VCaP (cell line): ENCODE measurements at regions not wholly inside any gene's neighbourhood (a gene's known extent, or its start where the extent isn't known, plus 50 kb on each side); places are given as distances from the start of the nearest gene placed in this dataset.
"Not testable (repeated sequence)": the region's sequence is repeated elsewhere in the genome, so short reads cannot be mapped to it uniquely, and the experiment has no call there.

Source experiments
- H3K27ac ChIP-seq: fragments of 450-650 bp; 2 replicates; pipeline ENCODE4 v1.5.1; 2017
- TF ChIP-seq, protein P1 (sequence below): fragments of 450-650 bp; conservative IDR thresholded peaks from 2 replicates; pipeline ENCODE4 v1.5.1; 2017; ENCODE audit warnings: mild to moderate bottlenecking, moderate library complexity

DNA sequence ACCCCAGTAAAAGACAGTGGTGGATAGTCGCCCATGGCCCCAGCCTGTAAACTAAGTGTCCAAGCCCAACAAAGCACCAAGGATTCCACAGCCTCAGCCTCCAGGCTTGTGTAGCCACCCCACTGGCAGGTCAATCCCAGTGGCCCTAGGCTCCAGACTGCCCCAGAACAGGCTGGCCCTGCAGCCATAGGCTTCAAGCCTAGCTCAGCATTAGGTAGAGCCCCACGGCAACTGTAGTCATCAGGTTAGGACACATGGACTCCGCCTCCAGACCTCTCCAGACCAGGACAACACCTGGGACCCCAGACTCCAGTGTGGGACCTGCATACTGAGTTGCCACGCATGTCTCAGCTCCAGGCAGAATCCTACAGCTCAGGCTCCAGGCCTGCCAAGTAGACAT lies 1590.6 kb upstream of the DDX18 start:
- H3K27ac ChIP-seq: no peak overlapping the region
- TF ChIP-seq, protein P1, sequence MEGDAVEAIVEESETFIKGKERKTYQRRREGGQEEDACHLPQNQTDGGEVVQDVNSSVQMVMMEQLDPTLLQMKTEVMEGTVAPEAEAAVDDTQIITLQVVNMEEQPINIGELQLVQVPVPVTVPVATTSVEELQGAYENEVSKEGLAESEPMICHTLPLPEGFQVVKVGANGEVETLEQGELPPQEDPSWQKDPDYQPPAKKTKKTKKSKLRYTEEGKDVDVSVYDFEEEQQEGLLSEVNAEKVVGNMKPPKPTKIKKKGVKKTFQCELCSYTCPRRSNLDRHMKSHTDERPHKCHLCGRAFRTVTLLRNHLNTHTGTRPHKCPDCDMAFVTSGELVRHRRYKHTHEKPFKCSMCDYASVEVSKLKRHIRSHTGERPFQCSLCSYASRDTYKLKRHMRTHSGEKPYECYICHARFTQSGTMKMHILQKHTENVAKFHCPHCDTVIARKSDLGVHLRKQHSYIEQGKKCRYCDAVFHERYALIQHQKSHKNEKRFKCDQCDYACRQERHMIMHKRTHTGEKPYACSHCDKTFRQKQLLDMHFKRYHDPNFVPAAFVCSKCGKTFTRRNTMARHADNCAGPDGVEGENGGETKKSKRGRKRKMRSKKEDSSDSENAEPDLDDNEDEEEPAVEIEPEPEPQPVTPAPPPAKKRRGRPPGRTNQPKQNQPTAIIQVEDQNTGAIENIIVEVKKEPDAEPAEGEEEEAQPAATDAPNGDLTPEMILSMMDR: no peak

DNA sequence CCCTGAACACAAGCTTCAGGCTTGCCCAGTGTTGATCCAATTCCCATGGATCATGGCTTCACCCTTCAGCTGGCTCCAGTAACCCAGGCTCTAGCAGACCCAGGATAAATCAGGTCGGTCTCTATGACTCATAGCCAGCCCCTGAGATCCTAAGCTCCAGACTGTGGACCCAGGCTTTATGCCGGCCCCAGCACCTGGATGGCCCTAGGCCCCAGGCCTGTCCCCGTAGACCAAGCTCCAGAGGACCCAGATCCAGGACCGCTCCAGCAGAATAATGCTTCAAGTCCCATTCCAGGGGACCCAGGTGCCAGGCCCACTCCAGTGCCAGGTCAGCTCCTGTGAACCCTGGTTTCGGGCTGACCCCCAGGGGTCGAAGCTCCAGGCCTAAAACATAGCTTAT lies 1589.9 kb upstream of the DDX18 start:
- TF ChIP-seq, protein P1: no peak
- H3K27ac ChIP-seq: no peak overlapping the region

DNA sequence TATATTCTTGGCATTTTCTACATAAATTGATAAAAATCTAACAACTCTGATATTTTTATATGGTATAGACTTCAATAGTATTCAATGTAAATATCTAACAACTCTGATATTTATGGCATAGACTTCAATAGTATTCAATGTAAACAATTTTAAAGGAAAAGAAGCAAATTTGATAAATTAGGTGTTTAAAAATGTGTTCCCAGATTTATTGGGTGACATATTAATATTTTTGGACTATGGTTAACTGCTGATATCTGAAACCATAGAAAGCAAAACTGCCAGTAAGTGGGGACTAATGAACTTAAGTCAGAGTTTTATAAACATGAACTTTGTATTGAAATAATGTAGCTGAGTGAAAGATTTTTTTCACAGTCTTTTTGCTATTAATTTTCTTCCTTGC lies 1576.0 kb upstream of the DDX18 start:
- no peak overlapping the region for H3K27ac ChIP-seq
- TF ChIP-seq, protein P1: no peak

DNA sequence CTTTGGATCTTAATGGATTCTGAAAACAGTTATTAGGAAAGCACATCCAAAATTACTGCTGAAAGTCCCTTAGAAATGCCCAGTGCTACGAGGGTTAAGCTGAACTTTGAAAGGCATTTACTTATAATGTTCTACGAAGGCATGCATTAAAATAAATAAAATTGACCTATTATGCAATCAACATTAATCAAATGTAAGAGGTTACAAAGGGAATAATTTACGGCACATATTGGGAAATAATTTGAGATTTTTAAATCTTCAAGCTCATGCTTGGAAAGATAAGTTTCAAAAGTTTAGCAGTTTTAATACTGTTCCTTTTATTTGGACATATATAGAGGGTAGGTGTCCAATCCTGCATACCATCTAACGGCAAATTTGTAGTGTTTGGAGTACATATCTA lies 1564.1 kb upstream of the DDX18 start:
- H3K27ac ChIP-seq: no peak overlapping the region
- TF ChIP-seq, protein P1: no peak

DNA sequence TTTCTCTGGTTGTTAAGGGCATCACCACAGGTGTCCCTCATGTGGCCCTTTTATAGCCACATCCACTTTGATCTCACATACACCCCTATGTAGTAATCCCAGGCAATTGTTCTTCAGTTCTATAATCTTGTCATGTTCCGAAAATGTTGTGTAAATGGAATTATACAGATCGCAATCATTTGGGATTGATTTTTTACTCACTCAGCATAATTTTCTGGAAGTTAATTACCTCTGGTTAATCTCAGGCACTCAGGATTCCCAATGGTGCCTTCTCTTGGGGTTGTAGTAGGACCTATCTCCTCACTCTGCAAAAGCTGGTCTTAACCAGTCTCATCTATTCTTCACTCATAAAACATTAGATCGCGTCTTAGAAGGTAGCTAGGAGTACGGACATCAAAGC lies 1549.6 kb upstream of the DDX18 start:
- H3K27ac ChIP-seq: no peak overlapping the region
- TF ChIP-seq, protein P1: no peak

DNA sequence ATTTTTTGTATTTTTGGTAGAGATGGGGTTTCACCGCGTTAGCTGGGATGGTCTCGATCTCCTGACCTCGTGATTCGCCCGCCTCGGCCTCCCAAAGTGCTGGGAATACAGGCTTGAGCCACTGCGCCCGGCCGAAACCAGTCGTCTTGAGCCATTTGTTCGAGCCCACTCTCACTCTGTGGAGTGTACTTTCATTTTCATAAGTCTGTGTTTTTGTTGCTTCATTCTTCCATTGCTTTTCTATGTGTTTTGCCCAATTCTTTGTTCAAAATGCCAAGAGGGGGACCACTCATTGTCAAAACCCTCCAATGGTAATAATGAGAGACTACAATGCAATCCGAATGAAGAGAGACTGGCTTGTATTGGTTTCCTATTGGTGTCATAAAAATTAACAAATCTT lies 1545.5 kb upstream of the DDX18 start:
- TF ChIP-seq, protein P1: no peak
- H3K27ac ChIP-seq: no peak overlapping the region

DNA sequence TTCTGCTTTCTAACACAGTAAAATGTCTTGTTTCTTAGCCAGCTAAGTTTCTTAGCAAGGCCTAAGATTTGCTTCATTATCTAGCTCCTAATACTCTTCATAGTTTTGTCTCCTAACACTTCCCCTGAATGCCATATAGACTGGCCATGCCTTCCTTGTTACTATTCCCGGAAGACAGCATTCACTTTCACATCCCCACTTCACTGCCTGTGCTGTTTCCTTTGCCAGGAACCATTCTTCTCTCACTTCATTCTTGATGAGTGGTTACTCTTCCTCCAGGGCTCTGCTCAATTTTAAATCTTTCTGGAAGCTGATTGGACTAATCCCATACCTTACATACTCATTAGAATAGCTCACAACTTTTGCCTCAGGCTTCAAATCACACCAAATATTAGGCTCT lies 1510.2 kb upstream of the DDX18 start:
- H3K27ac ChIP-seq: no peak overlapping the region
- TF ChIP-seq, protein P1: no peak

DNA sequence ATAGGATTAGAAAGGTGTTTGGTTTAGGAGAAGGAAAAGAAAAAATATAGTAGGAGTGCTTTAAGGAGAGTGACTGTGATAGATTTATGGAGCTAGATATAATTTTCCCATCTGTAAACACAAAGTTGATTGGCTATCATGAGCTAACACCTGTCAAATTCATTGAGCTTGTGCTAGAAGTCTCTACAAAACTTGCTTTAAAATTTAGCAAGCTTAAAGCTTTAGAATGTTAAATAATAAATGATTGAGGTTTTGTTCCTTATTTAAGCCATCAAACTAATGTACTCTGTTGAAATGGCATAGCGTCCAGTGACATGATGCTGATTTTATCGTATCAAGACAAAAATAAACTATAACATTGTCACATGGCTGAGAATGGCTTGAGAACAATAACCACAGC lies 1497.4 kb upstream of the DDX18 start:
- H3K27ac ChIP-seq: no peak overlapping the region
- TF ChIP-seq, protein P1: no peak

DNA sequence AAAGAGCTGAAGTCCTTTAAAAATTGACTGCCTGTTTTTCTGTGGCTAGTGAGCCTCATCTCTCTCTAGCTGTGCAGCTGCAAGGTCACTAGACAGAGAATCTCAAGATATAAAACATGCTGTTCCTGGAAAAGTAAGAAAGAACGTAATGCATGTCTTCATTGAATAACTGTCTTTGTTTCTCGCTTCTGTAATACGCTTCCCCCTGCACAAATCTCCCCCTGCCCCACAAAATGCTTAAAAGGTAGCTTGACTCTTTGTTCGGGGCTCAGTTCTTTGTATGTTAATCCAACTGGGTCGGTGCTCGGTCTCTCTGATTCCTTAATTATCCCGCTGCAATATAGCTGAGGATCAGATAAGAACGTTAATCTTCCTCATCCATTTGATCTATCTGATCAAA lies 1495.9 kb upstream of the DDX18 start:
- not testable (repeated sequence) for H3K27ac ChIP-seq
